HG03575 (cell line): ENCODE measurements at regions not wholly inside any gene's neighbourhood (a gene's known extent, or its start where the extent isn't known, plus 50 kb on each side); places are given as distances from the start of the nearest gene placed in this dataset.

Experiments
- ATAC-seq: cut with Tn5 transposase; IDR thresholded peaks from one replicate; pipeline ENCODE4 v1.9.1; 2021; ENCODE audit not compliant: unreplicated experiment, insufficient number of reproducible peaks, low FRiP score; ENCODE audit errors: extremely low read depth

GRCh38 chr2:2709431-2709770, 378.3 kb upstream of the MYT1L start:
- no peak for ATAC-seq

GRCh38 chr2:2708575-2709430, 377.7 kb upstream of the MYT1L start:
- ATAC-seq, result no peak

- ATAC-seq, result no peak
Measured at GRCh38 chr2:2707206-2707991, 376.3 kb upstream of the MYT1L start.

- ATAC-seq, result no peak
Measured at GRCh38 chr2:2706306-2706705, 375.2 kb upstream of the MYT1L start.

- no peak for ATAC-seq
Measured at GRCh38 chr2:2705871-2706270, 374.8 kb upstream of the MYT1L start.

- ATAC-seq, result no peak
Measured at GRCh38 chr2:2704428-2705090, 373.5 kb upstream of the MYT1L start.

- ATAC-seq, result no peak
Measured at GRCh38 chr2:2703762-2704427, 372.8 kb upstream of the MYT1L start.

GRCh38 chr2:2703172-2703571, 372.1 kb upstream of the MYT1L start:
- ATAC-seq, result no peak

- ATAC-seq, result no peak
Measured at GRCh38 chr2:2702385-2702784, 371.3 kb upstream of the MYT1L start.

GRCh38 chr2:2701813-2702212, 370.7 kb upstream of the MYT1L start:
- ATAC-seq, result no peak

GRCh38 chr2:2701176-2701781, 370.2 kb upstream of the MYT1L start:
- ATAC-seq, result no peak

GRCh38 chr2:2699121-2699505, 368.0 kb upstream of the MYT1L start:
- ATAC-seq, result no peak

- ATAC-seq, result no peak
Measured at GRCh38 chr2:2698182-2699120, 367.4 kb upstream of the MYT1L start.

- ATAC-seq, result no peak
Measured at GRCh38 chr2:2696733-2697455, 365.8 kb upstream of the MYT1L start.

GRCh38 chr2:2696325-2696724, 365.2 kb upstream of the MYT1L start:
- no peak for ATAC-seq

- no peak for ATAC-seq
Measured at GRCh38 chr2:2694746-2695145, 363.7 kb upstream of the MYT1L start.

GRCh38 chr2:2692599-2693389, 361.7 kb upstream of the MYT1L start:
- ATAC-seq, result no peak
